Motor neuron (in vitro differentiated cells): ENCODE measurements at regions not wholly inside any gene's neighbourhood (a gene's known extent, or its start where the extent isn't known, plus 50 kb on each side); places are given as distances from the start of the nearest gene placed in this dataset.
"Not testable (repeated sequence)": the region's sequence is repeated elsewhere in the genome, so short reads cannot be mapped to it uniquely, and the experiment has no call there.

ENCODE experiments used
- ATAC-seq, 8 experiments: fragments of 200-7000 bp; cut with Tn5 transposase; replicated peaks in 6 of 8; 2 replicates each; pipeline ENCODE4 v1.8.0; 2021; ENCODE audit warnings: mild to moderate bottlenecking in 8 of 8, moderate library complexity in 8 of 8
- H3K27ac ChIP-seq, 2 donors: fragments of 250-450 bp; sonication (Bioruptor Pico); 2 replicates each; pipeline ENCODE4 v1.9.0; 2021; ENCODE audit warnings: antibody characterized with exemption in 2 of 2, mild to moderate bottlenecking in 2 of 2, moderate library complexity in 1 of 2
- H3K4me1 ChIP-seq, 2 donors: fragments of 250-450 bp; sonication (Bioruptor Pico); replicated peaks in 1 of 2; 2 replicates each; pipeline ENCODE4 v1.6.1; 2021; ENCODE audit warnings: antibody characterized with exemption in 2 of 2, mild to moderate bottlenecking in 2 of 2, moderate library complexity in 1 of 2
- H3K4me3 ChIP-seq, 5 donors: fragments of 250-450 bp; sonication (Bioruptor Pico); 2 replicates each; pipeline ENCODE4 v1.9.0; 2021; ENCODE audit warnings: antibody characterized with exemption in 5 of 5, mild to moderate bottlenecking in 5 of 5, moderate library complexity in 4 of 5
- WGBS, 10 experiments: fragments of 450-650 bp; shearing (Covaris generic); methylation state at CpG; one replicate each; pipeline ENCODE4 v1.0.0; 2022; 5-methylcytosine and 5-hydroxymethylcytosine counted together
- in situ Hi-C, 9 experiments: fragments of 400-800 bp; cut with MboI; loops; one replicate each; pipeline ENCODE4 v1.15.0; 2021; ENCODE audit warnings: low sequenced_read_pairs in 9 of 9, low pct_unique_long_range_greater_than_20kb in 2 of 9; ENCODE audit not compliant: unreplicated experiment in 9 of 9

DNA sequence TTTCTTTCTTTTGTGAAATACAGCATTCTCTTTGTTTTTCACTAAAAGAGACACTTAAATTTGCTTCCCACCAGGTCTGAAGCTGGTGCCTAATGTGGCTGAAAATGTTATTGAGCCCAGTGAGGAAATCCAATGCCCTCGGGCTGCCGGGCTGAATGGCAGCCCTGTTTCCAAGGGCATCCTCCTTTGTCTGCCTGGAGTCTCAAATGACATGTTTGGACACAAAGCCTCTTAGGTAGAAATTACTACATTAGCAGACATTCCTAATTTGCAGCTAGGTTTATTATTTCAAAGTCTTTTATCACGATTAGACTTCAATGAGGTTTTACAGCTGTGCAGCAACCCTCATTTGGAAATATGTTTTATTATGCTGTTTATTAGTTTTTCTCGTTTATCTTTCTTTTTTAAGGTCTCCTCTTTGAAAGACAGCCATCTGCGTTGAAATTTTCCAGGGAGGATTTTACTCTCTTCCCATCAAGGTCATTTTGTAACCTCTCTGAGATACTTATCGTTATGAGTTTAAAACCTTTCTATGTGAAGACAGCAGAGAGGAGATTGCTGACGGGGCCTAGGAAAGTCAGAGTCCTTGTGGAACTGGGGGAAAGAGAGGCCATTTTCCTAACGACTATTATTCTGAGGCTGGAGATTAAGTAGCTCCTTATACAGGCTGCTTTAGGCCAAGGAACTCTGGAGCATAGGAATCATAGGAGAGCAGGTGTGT, 59.0 kb upstream of the ZNF532 start:
- Histone ChIP-seq H3K4me3 (no peak overlapping the region), H3K27ac (peak overlapping the region in 1 of 2 donors; percentile 66), H3K4me1 (peaks cover 9 to 14% of the 10 kb centered on the region in 2 donors)
- peak in 5 of 8 experiments; percentile 55 to 87 (median 60) for ATAC-seq
- in situ Hi-C loops = no loop called here
- 19 to 100% (median 51%) methylated on average over 1 to 8 of the region's 8 CpGs for WGBS, 10 experiments

- no peak overlapping the region for H3K4me3 ChIP-seq
- H3K27ac ChIP-seq = no peak overlapping the region
- in situ Hi-C loops = no loop called here
- ATAC-seq = no peak
- 82 to 100% (median 90%) methylated on average over 2 to 11 of the region's 20 CpGs for WGBS, 10 experiments
- peaks cover 9 to 14% of the 10 kb centered on the region in 2 donors for H3K4me1 ChIP-seq
Measured at GRCh38 chr18:58806826-58807714, 57.6 kb upstream of the ZNF532 start.

GRCh38 chr18:58807766-58808165, 56.9 kb upstream of the ZNF532 start:
- in situ Hi-C loops = no loop called here

GRCh38 chr18:58808349-58808748, 56.3 kb upstream of the ZNF532 start:
- Histone ChIP-seq H3K4me3 (no peak overlapping the region), H3K4me1 (peaks cover 9 to 14% of the 10 kb centered on the region in 2 donors), H3K27ac (no peak overlapping the region)
- in situ Hi-C loops = no loop called here
- 60 to 92% (median 80%) methylated on average over 1 to 9 of the region's 10 CpGs; no CpG with 5 or more reads in 5 of the 10 experiments for WGBS, 10 experiments
- no peak for ATAC-seq

More at GRCh38 chr18:58807766-58808165, 56.9 kb upstream of the ZNF532 start:
- peaks cover 9 to 14% of the 10 kb centered on the region in 2 donors for H3K4me1 ChIP-seq
- 76 to 96% (median 86%) methylated on average over 1 to 9 of the region's 10 CpGs for WGBS, 10 experiments
- no peak overlapping the region for H3K4me3 ChIP-seq
- no peak for ATAC-seq
- H3K27ac ChIP-seq = no peak overlapping the region

- H3K4me3 ChIP-seq, ATAC-seq, in situ Hi-C loops, H3K27ac ChIP-seq, H3K4me1 ChIP-seq: not testable (repeated sequence)
- WGBS, 10 experiments = 78 to 100% (median 91%) methylated on average over 1 to 8 of the region's 13 CpGs; no CpG with 5 or more reads in 2 of the 10 experiments
Measured at GRCh38 chr18:58811859-58812258, 52.8 kb upstream of the ZNF532 start.

- no peak for ATAC-seq
- no peak overlapping the region for H3K4me3 ChIP-seq
- in situ Hi-C loops = no loop called here
- H3K4me1 ChIP-seq = peaks cover 0 to 3% of the 10 kb centered on the region in 2 donors
- H3K27ac ChIP-seq = no peak overlapping the region
- WGBS, 10 experiments = 13 to 100% (median 87%) methylated on average over 1 to 5 of the region's 5 CpGs
Measured at GRCh38 chr18:58813105-58813504, 51.6 kb upstream of the ZNF532 start.

- in situ Hi-C loops = no loop called here
- WGBS, 10 experiments = 26 to 98% (median 73%) methylated on average over 1 to 4 of the region's 4 CpGs
- H3K4me1 ChIP-seq = peaks cover 0 to 3% of the 10 kb centered on the region in 2 donors
- H3K4me3 ChIP-seq = no peak overlapping the region
- no peak overlapping the region for H3K27ac ChIP-seq
- peak in 1 of 8 experiments; percentile 84 for ATAC-seq
Measured at GRCh38 chr18:58813561-58814225, 51.0 kb upstream of the ZNF532 start.

DNA sequence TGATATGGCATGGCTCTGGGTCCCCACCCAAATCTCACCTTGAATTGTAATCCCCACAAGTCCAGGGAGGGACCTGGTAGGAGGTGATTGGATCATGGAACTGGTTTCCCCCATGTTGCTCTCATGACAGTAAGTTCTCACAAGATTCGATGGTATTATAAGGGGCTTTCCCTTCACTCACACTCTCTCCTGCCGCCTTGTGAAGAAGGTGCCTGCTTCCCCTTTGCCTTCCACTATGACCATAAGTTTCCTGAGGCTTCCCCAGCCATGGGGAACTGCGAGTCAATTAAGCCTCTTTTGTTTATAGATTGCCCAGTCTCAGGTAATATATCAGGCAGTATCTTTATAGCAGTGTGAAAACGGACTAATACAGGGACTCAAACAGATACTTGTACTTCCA, 50.4 kb upstream of the ZNF532 start:
- H3K27ac ChIP-seq = no peak overlapping the region
- ATAC-seq = no peak
- in situ Hi-C loops = no loop called here
- WGBS, 10 experiments = 17 to 100% (median 86%) methylated on average over 1 to 4 of the region's 4 CpGs; no CpG with 5 or more reads in 1 of the 10 experiments
- H3K4me1 ChIP-seq = peaks cover 0 to 3% of the 10 kb centered on the region in 2 donors
- H3K4me3 ChIP-seq = no peak overlapping the region
